ENCODE measurements at regions not wholly inside any gene's neighbourhood (a gene's known extent, or its start where the extent isn't known, plus 50 kb on each side); places are given as distances from the start of the nearest gene placed in this dataset.

DNA sequence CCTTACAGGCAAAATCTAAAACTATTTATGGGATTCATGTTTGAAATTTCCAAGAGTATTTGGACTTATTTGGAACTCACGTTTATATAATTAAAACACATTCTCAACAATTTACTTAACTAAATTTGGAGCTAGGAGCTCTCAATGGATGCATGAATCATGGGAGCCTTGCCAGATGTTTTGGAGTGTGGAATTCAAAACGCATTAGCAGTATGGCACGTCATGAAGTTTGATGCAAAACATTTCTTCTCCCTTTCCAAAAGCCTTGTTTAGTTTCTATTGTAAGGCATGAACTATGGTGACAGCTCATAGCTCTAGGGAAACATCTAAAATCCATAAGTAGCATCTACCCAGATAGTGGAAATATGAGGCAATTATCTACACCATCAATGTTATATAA is 701.6 kb downstream of the SATB2 start:
- Histone ChIP-seq H2AFZ (ENCODE audit: insufficient read depth, low read depth, low read length, poor library complexity, severe bottlenecking) (no peak overlapping the region), H3K9ac (ENCODE audit: low read length) (no peak overlapping the region), H3K4me2 (replicated peaks; ENCODE audit: low read depth, low read length, poor library complexity, severe bottlenecking) (no peak overlapping the region), H3K27me3 (replicated peaks in 1 of 4; ENCODE audit: control extremely low read depth in 1 of 4, control insufficient read depth in 3 of 4, insufficient read depth in 4 of 4, low read length in 3 of 4) (no peaks in the 10 kb centered on the region), H3K4me3 (ENCODE audit: control extremely low read depth in 1 of 5, extremely low read depth in 1 of 5, insufficient read depth in 1 of 5, low read depth in 2 of 5, low read length in 4 of 5) (no peak overlapping the region), H3K27ac (ENCODE audit: low read length in 2 of 2) (no peak overlapping the region), H3K79me2 (ENCODE audit: control insufficient read depth, insufficient read depth, low read length) (no peaks in the 10 kb centered on the region), H4K20me1 (ENCODE audit: control insufficient read depth, insufficient read depth, low read length, poor library complexity, severe bottlenecking) (no peaks in the 10 kb centered on the region), H3K36me3 (replicated peaks in 1 of 2; ENCODE audit: control extremely low read depth in 1 of 2, control insufficient read depth in 1 of 2, extremely low read depth in 1 of 2, insufficient read depth in 2 of 2, low read length in 1 of 2) (no peaks in the 10 kb centered on the region), H3K4me1 (ENCODE audit: control insufficient read depth in 2 of 2, insufficient read depth in 2 of 2, low read length in 2 of 2) (no peaks in the 10 kb centered on the region), H3K9me3 (ENCODE audit: control extremely low read depth in 1 of 3, control insufficient read depth in 2 of 3, insufficient read depth in 1 of 3, low read length in 2 of 3) (peaks cover 0 to 5% (median 0%) of the 10 kb centered on the region in 3 donors)
- intact Hi-C loops (cut with micrococcal nuclease), result no loop called here
- Mint-ChIP-seq H3K27me3 (no peaks in the 10 kb centered on the region), H3K4me3 (no peak overlapping the region), H3K9me3 (ENCODE audit: insufficient read depth) (no peaks in the 10 kb centered on the region), H3K27ac (no peak overlapping the region), H3K4me1 (no peaks in the 10 kb centered on the region)
- no peak for TF ChIP-seq EZH2 (IDR thresholded peaks at IDR 0.05; ENCODE audit: borderline replicate concordance, insufficient read depth, low read depth, low read length, poor library complexity, severe bottlenecking)
- TF ChIP-seq, protein P1, sequence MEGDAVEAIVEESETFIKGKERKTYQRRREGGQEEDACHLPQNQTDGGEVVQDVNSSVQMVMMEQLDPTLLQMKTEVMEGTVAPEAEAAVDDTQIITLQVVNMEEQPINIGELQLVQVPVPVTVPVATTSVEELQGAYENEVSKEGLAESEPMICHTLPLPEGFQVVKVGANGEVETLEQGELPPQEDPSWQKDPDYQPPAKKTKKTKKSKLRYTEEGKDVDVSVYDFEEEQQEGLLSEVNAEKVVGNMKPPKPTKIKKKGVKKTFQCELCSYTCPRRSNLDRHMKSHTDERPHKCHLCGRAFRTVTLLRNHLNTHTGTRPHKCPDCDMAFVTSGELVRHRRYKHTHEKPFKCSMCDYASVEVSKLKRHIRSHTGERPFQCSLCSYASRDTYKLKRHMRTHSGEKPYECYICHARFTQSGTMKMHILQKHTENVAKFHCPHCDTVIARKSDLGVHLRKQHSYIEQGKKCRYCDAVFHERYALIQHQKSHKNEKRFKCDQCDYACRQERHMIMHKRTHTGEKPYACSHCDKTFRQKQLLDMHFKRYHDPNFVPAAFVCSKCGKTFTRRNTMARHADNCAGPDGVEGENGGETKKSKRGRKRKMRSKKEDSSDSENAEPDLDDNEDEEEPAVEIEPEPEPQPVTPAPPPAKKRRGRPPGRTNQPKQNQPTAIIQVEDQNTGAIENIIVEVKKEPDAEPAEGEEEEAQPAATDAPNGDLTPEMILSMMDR (IDR thresholded peaks at IDR 0.05), result no peak
- no peak for ATAC-seq (ENCODE audit: low read depth)
- no peak for DNase-seq
- no CpG with 5 or more reads among the region's 3 CpGs for WGBS (ENCODE audit: insufficient coverage)
- ChIA-PET CTCF (no interaction called here), POLR2A (no interaction called here)

DNA sequence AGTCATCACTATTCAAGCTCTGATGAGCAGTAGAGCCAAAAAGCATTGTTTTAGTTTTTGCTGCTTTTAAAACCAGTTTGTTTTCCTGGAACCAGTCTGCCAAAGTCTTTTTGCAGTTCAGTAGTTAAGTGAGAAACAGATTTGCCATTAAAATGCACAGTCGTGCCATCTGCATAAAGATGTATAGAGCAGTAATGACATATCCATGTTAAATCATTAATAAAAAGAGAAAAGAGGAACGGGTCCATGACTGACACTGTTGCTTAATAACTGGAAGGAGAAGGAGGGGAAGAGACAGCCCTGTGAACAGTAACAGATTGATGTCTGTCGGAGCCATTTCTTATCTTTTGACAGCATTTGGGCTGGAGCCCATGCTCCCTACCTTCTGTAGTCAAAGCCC is 704.6 kb downstream of the SATB2 start:
- no peaks in the 10 kb centered on the region for H3K27me3 ChIP-seq (replicated peaks in 1 of 4; ENCODE audit: control extremely low read depth in 1 of 4, control insufficient read depth in 3 of 4, insufficient read depth in 4 of 4, low read length in 3 of 4)
- H3K4me1 ChIP-seq (ENCODE audit: control insufficient read depth in 2 of 2, insufficient read depth in 2 of 2, low read length in 2 of 2), result no peaks in the 10 kb centered on the region
- no peak for DNase-seq
- intact Hi-C loops (cut with micrococcal nuclease), result no loop called here
- no peak overlapping the region for H3K4me3 ChIP-seq (ENCODE audit: control extremely low read depth in 1 of 5, extremely low read depth in 1 of 5, insufficient read depth in 1 of 5, low read depth in 2 of 5, low read length in 4 of 5)
- POLR2A ChIA-PET, result no interaction called here
- no peak overlapping the region for H3K27ac ChIP-seq (ENCODE audit: low read length in 2 of 2)
- no peaks in the 10 kb centered on the region for H3K9me3 Mint-ChIP-seq (ENCODE audit: insufficient read depth)
- CTCF ChIA-PET, result no interaction called here
- peaks cover 0 to under 1% (median 0%) of the 10 kb centered on the region in 3 donors for H3K9me3 ChIP-seq (ENCODE audit: control extremely low read depth in 1 of 3, control insufficient read depth in 2 of 3, insufficient read depth in 1 of 3, low read length in 2 of 3)
- no peak overlapping the region for H3K9ac ChIP-seq (ENCODE audit: low read length)
- no peaks in the 10 kb centered on the region for H3K4me1 Mint-ChIP-seq
- no peaks in the 10 kb centered on the region for H3K36me3 ChIP-seq (replicated peaks in 1 of 2; ENCODE audit: control extremely low read depth in 1 of 2, control insufficient read depth in 1 of 2, extremely low read depth in 1 of 2, insufficient read depth in 2 of 2, low read length in 1 of 2)
- H4K20me1 ChIP-seq (ENCODE audit: control insufficient read depth, insufficient read depth, low read length, poor library complexity, severe bottlenecking), result no peaks in the 10 kb centered on the region
- no peak overlapping the region for H3K27ac Mint-ChIP-seq
- H3K4me2 ChIP-seq (replicated peaks; ENCODE audit: low read depth, low read length, poor library complexity, severe bottlenecking), result no peak overlapping the region
- no peaks in the 10 kb centered on the region for H3K27me3 Mint-ChIP-seq
- H2AFZ ChIP-seq (ENCODE audit: insufficient read depth, low read depth, low read length, poor library complexity, severe bottlenecking), result no peak overlapping the region
- WGBS (ENCODE audit: insufficient coverage), result 79% methylated on average over 2 of the region's 3 CpGs
- TF ChIP-seq, protein P1 (IDR thresholded peaks at IDR 0.05), result no peak
- TF ChIP-seq EZH2 (IDR thresholded peaks at IDR 0.05; ENCODE audit: borderline replicate concordance, insufficient read depth, low read depth, low read length, poor library complexity, severe bottlenecking), result no peak
- ATAC-seq (ENCODE audit: low read depth), result no peak
- no peaks in the 10 kb centered on the region for H3K79me2 ChIP-seq (ENCODE audit: control insufficient read depth, insufficient read depth, low read length)
- no peak overlapping the region for H3K4me3 Mint-ChIP-seq
